ENCODE measurements at regions not wholly inside any gene's neighbourhood (a gene's known extent, or its start where the extent isn't known, plus 50 kb on each side); places are given as distances from the start of the nearest gene placed in this dataset.

- Histone ChIP-seq H3K27me3 (ENCODE audit: control insufficient read depth, insufficient read depth, low read length) (no peaks in the 10 kb centered on the region), H3K56ac (ENCODE audit: extremely low read depth, insufficient read depth, low read length) (no peak overlapping the region), H3K9ac (ENCODE audit: low read depth, low read length) (no peak overlapping the region), H3K4me3 (ENCODE audit: insufficient read depth, low read depth, low read length) (no peak overlapping the region), H2BK120ac (ENCODE audit: low read depth, low read length) (no peak overlapping the region), H2AFZ (replicated peaks; ENCODE audit: low read length, poor library complexity) (no peak overlapping the region), H3K4me2 (ENCODE audit: low read depth, low read length) (no peak overlapping the region), H2AK5ac (ENCODE audit: low read depth, low read length) (no peak overlapping the region), H2BK15ac (ENCODE audit: low read depth, low read length) (no peak overlapping the region), H3K79me1 (ENCODE audit: low read depth in 1 of 2, low read length in 2 of 2) (no peaks in the 10 kb centered on the region), H2BK20ac (ENCODE audit: low read depth, low read length) (no peak overlapping the region), H3K36me3 (ENCODE audit: control insufficient read depth, insufficient read depth, low read length) (no peaks in the 10 kb centered on the region), H3K23ac (ENCODE audit: low read depth, low read length) (no peak overlapping the region), H3K9me1 (ENCODE audit: insufficient read depth, low read length) (no peaks in the 10 kb centered on the region), H3K9me3 (ENCODE audit: control insufficient read depth, insufficient read depth, low read length) (no peaks in the 10 kb centered on the region), H3K14ac (replicated peaks; ENCODE audit: low read depth, low read length) (no peak overlapping the region), H4K8ac (ENCODE audit: low read depth in 2 of 2, low read length in 2 of 2) (no peak overlapping the region), H3K27ac (ENCODE audit: insufficient read depth, low read length) (no peak overlapping the region), H3K18ac (ENCODE audit: low read depth, low read length) (no peak overlapping the region), H3K4me1 (ENCODE audit: control insufficient read depth, insufficient read depth, low read length) (no peaks in the 10 kb centered on the region), H4K5ac (ENCODE audit: low read depth, low read length) (no peak overlapping the region), H2AK9ac (replicated peaks; ENCODE audit: low read depth, low read length, poor library complexity) (no peak overlapping the region), H4K91ac (ENCODE audit: insufficient read depth, low read depth, low read length) (no peak overlapping the region), H3K4ac (ENCODE audit: low read depth, low read length) (no peak overlapping the region), H2BK5ac (ENCODE audit: low read depth, low read length, poor library complexity, severe bottlenecking) (no peak overlapping the region), H4K20me1 (ENCODE audit: insufficient read depth, low read length) (no peaks in the 10 kb centered on the region)
- in situ Hi-C loops (cut with MboI; ENCODE audit: low sequenced_read_pairs), result no loop called here
- dilution Hi-C loops (cut with HindIII; ENCODE audit: low sequenced_read_pairs, unreplicated experiment), result no loop called here
- no TSS peak for BruUV-seq (replicated peaks)
- ATAC-seq (ENCODE audit: low read depth) (no peak), DNase-seq (no peak)
- POLR2A ChIA-PET (ENCODE audit: unreplicated experiment), result no interaction called here
- CTCF ChIA-PET, result no interaction called here
- no peak for TF ChIP-seq ELK1 (IDR thresholded peaks at IDR 0.05; ENCODE audit: borderline replicate concordance, low read depth, low read length)
- TF ChIP-seq USF2 (IDR thresholded peaks at IDR 0.05; ENCODE audit: low read depth, low read length), result no peak
- no peak for TF ChIP-seq CTCF (conservative IDR thresholded peaks at IDR 0.05; ENCODE audit: low read depth, low read length)
- no peak for TF ChIP-seq POLR2A (IDR thresholded peaks at IDR 0.05; ENCODE audit: low read depth, low read length)
- TF ChIP-seq CHD1 (IDR thresholded peaks at IDR 0.05; ENCODE audit: low read depth, low read length), result no peak
- TF ChIP-seq RCOR1 (IDR thresholded peaks at IDR 0.05; ENCODE audit: insufficient replicate concordance, low read length), result no peak
- TF ChIP-seq MXI1 (IDR thresholded peaks at IDR 0.05; ENCODE audit: borderline replicate concordance, low read depth, low read length), result no peak
- TF ChIP-seq FOS (IDR thresholded peaks at IDR 0.05; ENCODE audit: low read depth, low read length), result no peak
- TF ChIP-seq MAFK (IDR thresholded peaks at IDR 0.05; ENCODE audit: low read depth, low read length), result no peak
- TF ChIP-seq RFX5 (IDR thresholded peaks at IDR 0.05; ENCODE audit: low read depth, low read length), result no peak
- intact Hi-C loops (cut with micrococcal nuclease), result no loop called here
- no CpG with 5 or more reads among the region's 2 CpGs for WGBS, 2 experiments (ENCODE audit: extremely low coverage in 2 of 2, insufficient read length in 1 of 2)
Measured at GRCh38 chr1:83781667-83782066, 217.3 kb downstream of the TTLL7 start.
